H9 (cell line): ENCODE measurements at regions not wholly inside any gene's neighbourhood (a gene's known extent, or its start where the extent isn't known, plus 50 kb on each side); places are given as distances from the start of the nearest gene placed in this dataset.

Experiments used
- DNase-seq: peaks from one replicate; pipeline ENCODE4 v3.0.0-alpha.2; 2017
- H2AFZ ChIP-seq: one replicate; pipeline ENCODE4 v1.6.1; 2013; ENCODE audit warnings: mild to moderate bottlenecking, low read length, control low read depth, moderate library complexity
- H2AK5ac ChIP-seq: 2 replicates; pipeline ENCODE4 v1.6.1; 2013; ENCODE audit warnings: low read length, control low read depth, mixed read lengths; ENCODE audit not compliant: insufficient read length
- H2BK120ac ChIP-seq: one replicate; pipeline ENCODE4 v1.6.1; 2013; ENCODE audit warnings: low read depth, mild to moderate bottlenecking, low read length, control low read depth, inconsistent platforms; ENCODE audit not compliant: poor library complexity, severe bottlenecking
- H2BK12ac ChIP-seq: 2 replicates; pipeline ENCODE4 v1.6.1; 2013; ENCODE audit warnings: low read length, control low read depth, mixed read lengths, low read depth; ENCODE audit not compliant: insufficient read length
- H2BK15ac ChIP-seq: 2 replicates; pipeline ENCODE4 v1.6.1; 2013; ENCODE audit warnings: low read depth, low read length, control low read depth
- H2BK20ac ChIP-seq: one replicate; pipeline ENCODE4 v1.6.1; 2013; ENCODE audit warnings: low read depth, mild to moderate bottlenecking, low read length, control low read depth, inconsistent platforms; ENCODE audit not compliant: poor library complexity, severe bottlenecking
- H2BK5ac ChIP-seq: 2 replicates; pipeline ENCODE4 v1.6.1; 2013; ENCODE audit warnings: low read length, control low read depth, mixed read lengths; ENCODE audit not compliant: insufficient read length
- H3K14ac ChIP-seq: 2 replicates; pipeline ENCODE4 v1.6.1; 2013; ENCODE audit warnings: low read length, control low read depth; ENCODE audit not compliant: insufficient read depth
- H3K18ac ChIP-seq: 2 replicates; pipeline ENCODE4 v1.6.1; 2013; ENCODE audit warnings: low read depth, mild to moderate bottlenecking, mixed read lengths, low read length, control low read depth; ENCODE audit not compliant: insufficient read length
- H3K23ac ChIP-seq: 2 replicates; pipeline ENCODE4 v1.6.1; 2013; ENCODE audit warnings: low read length, control low read depth, mixed read lengths, low read depth; ENCODE audit not compliant: insufficient read length
- H3K23me2 ChIP-seq: 2 replicates; pipeline ENCODE4 v1.6.1; 2013; ENCODE audit warnings: low read depth, mild to moderate bottlenecking, mixed read lengths, low read length, control low read depth; ENCODE audit not compliant: insufficient read length, poor library complexity, severe bottlenecking
- H3K27ac ChIP-seq: 2 replicates; pipeline ENCODE4 v1.5.1; 2013; ENCODE audit warnings: low read length, control low read depth, mixed read lengths, low read depth; ENCODE audit not compliant: insufficient read length
- H3K27me3 ChIP-seq: 2 replicates; pipeline ENCODE4 v1.6.1; 2013; ENCODE audit warnings: low read length, control low read depth, inconsistent platforms; ENCODE audit not compliant: insufficient read depth
- H3K4ac ChIP-seq: 2 replicates; pipeline ENCODE4 v1.6.1; 2013; ENCODE audit warnings: low read depth, mild to moderate bottlenecking, control low read depth, inconsistent platforms, low read length, moderate library complexity
- H3K4me1 ChIP-seq: 2 replicates; pipeline ENCODE4 v1.6.1; 2013; ENCODE audit warnings: low read length, control low read depth, inconsistent platforms; ENCODE audit not compliant: insufficient read depth
- H3K4me2 ChIP-seq: 2 replicates; pipeline ENCODE4 v1.6.1; 2013; ENCODE audit warnings: low read length, control low read depth, mixed read lengths; ENCODE audit not compliant: insufficient read length, insufficient read depth
- H3K56ac ChIP-seq: 2 replicates; pipeline ENCODE4 v1.6.1; 2013; ENCODE audit warnings: low read depth, mild to moderate bottlenecking, mixed read lengths, low read length, control low read depth; ENCODE audit not compliant: insufficient read length
- H3K79me1 ChIP-seq: 2 replicates; pipeline ENCODE4 v1.6.1; 2013; ENCODE audit warnings: low read depth, mild to moderate bottlenecking, moderate library complexity, low read length, control low read depth, inconsistent platforms; ENCODE audit not compliant: insufficient read depth, poor library complexity, severe bottlenecking
- H3K79me2 ChIP-seq: 2 replicates; pipeline ENCODE4 v1.6.1; 2013; ENCODE audit warnings: low read length, control low read depth, inconsistent platforms; ENCODE audit not compliant: insufficient read depth
- H3K9ac ChIP-seq: 2 replicates; pipeline ENCODE4 v1.6.1; 2013; ENCODE audit warnings: low read length, control low read depth, mixed read lengths; ENCODE audit not compliant: insufficient read length; ENCODE audit errors: extremely low read depth
- H3K9me3 ChIP-seq: one replicate; pipeline ENCODE4 v1.6.1; 2013; ENCODE audit warnings: low read depth, low read length, inconsistent platforms; ENCODE audit not compliant: control insufficient read depth
- H3T11ph ChIP-seq: one replicate; pipeline ENCODE4 v1.6.1; 2013; ENCODE audit warnings: mild to moderate bottlenecking, low read length, control low read depth, inconsistent platforms
- H4K20me1 ChIP-seq: one replicate; pipeline ENCODE4 v1.6.1; 2013; ENCODE audit not compliant: control insufficient read depth, insufficient read length, insufficient read depth
- H4K5ac ChIP-seq: 2 replicates; pipeline ENCODE4 v1.6.1; 2013; ENCODE audit warnings: low read depth, mild to moderate bottlenecking, mixed read lengths, low read length, control low read depth; ENCODE audit not compliant: insufficient read length
- H4K8ac ChIP-seq: replicated peaks from 2 replicates; pipeline ENCODE4 v1.6.1; 2013; ENCODE audit warnings: low read length, control low read depth, mixed read lengths, low read depth; ENCODE audit not compliant: insufficient read length
- H4K91ac ChIP-seq: 2 replicates; pipeline ENCODE4 v1.6.1; 2013; ENCODE audit warnings: low read depth, mild to moderate bottlenecking, moderate library complexity, mixed read lengths, low read length, control low read depth; ENCODE audit not compliant: insufficient read length
- H3K27ac Mint-ChIP-seq, 3 experiments: 2 replicates in 2 of 3; 3 replicates in 1 of 3; pipeline ENCODE4 v1.8.0; 2020 to 2021; ENCODE audit warnings: mixed read lengths in 3 of 3, mild to moderate bottlenecking in 1 of 3, moderate library complexity in 1 of 3
- H3K27me3 Mint-ChIP-seq: 2 replicates; pipeline ENCODE4 v1.8.0; 2021; ENCODE audit warnings: low read depth, mild to moderate bottlenecking, moderate library complexity, mixed read lengths
- H3K36me3 Mint-ChIP-seq, 3 experiments: 2 replicates in 2 of 3; 3 replicates in 1 of 3; pipeline ENCODE4 v1.8.0; 2020 to 2021; ENCODE audit warnings: low read depth in 3 of 3, mixed read lengths in 3 of 3; ENCODE audit not compliant: insufficient read depth in 1 of 3
- H3K4me1 Mint-ChIP-seq, 2 experiments: 2 replicates each; pipeline ENCODE4 v1.8.0; 2020; ENCODE audit warnings: mixed read lengths in 2 of 2
- H3K4me3 Mint-ChIP-seq, 2 experiments: 2 replicates in 1 of 2; 3 replicates in 1 of 2; pipeline ENCODE4 v1.8.0; 2020 to 2021; ENCODE audit warnings: mild to moderate bottlenecking in 2 of 2, mixed read lengths in 2 of 2, moderate library complexity in 1 of 2
- H3K9me3 Mint-ChIP-seq, 2 experiments: 2 replicates in 1 of 2; 3 replicates in 1 of 2; pipeline ENCODE4 v1.8.0; 2020; ENCODE audit warnings: mild to moderate bottlenecking in 2 of 2, mixed read lengths in 2 of 2, moderate library complexity in 1 of 2
- CTCF ChIP-seq: fragments of 200-600 bp; sonication (generic); conservative IDR thresholded peaks from 3 replicates; pipeline ENCODE4 v1.8.0; 2021; ENCODE audit warnings: antibody characterized with exemption, mild to moderate bottlenecking
- WGBS: extraction: QIAGEN DNeasy Blood & Tissue Kit; methylation state at CpG from one replicate; pipeline ENCODE4 v1.1.7; 2013; ENCODE audit warnings: missing lambda C conversion rate, low lambda C conversion rate, mixed read lengths; ENCODE audit not compliant: insufficient read length; ENCODE audit errors: extremely low coverage; 5-methylcytosine and 5-hydroxymethylcytosine counted together

- 0 out of 7 replicates have a peak, but pooled peaks cover 0 to 3% (median 0%) of the 10 kb centered on the region in 3 experiments for H3K36me3 Mint-ChIP-seq
- no peak for TF ChIP-seq CTCF
Observed at GRCh38 chr2:48122166-48122565, 192.3 kb upstream of the FOXN2 start.

More at GRCh38 chr2:48122166-48122565, 192.3 kb upstream of the FOXN2 start:
- H2BK20ac ChIP-seq, result no peak overlapping the region
- Mint-ChIP-seq H3K9me3 (no peaks in the 10 kb centered on the region), H3K4me1 (peaks cover 5 to 6% of the 10 kb centered on the region in 2 experiments; a peak in 3 of 4 replicates), H3K27me3 (no peaks in the 10 kb centered on the region), H3K4me3 (no peak overlapping the region), H3K27ac (no peak overlapping the region)
- DNase-seq, result no peak
- H2BK5ac ChIP-seq, result no peak overlapping the region
- H2BK120ac ChIP-seq, result no peak overlapping the region
- H3K27ac ChIP-seq, result no peak overlapping the region
- H3K23me2 ChIP-seq, result no peaks in the 10 kb centered on the region
- no peak overlapping the region for H3K9ac ChIP-seq
- H2BK12ac ChIP-seq, result no peak overlapping the region
- no peaks in the 10 kb centered on the region for H3K79me1 ChIP-seq
- H3K56ac ChIP-seq, result no peak overlapping the region
- H2BK15ac ChIP-seq, result no peak overlapping the region
- H2AFZ ChIP-seq, result no peak overlapping the region
- no peak overlapping the region for H3T11ph ChIP-seq
- no peak overlapping the region for H4K5ac ChIP-seq
- no peak overlapping the region for H4K8ac ChIP-seq
- no peaks in the 10 kb centered on the region for H3K27me3 ChIP-seq
- H2AK5ac ChIP-seq, result no peak overlapping the region
- H3K4me1 ChIP-seq, result no peaks in the 10 kb centered on the region
- no peak overlapping the region for H3K14ac ChIP-seq
- H3K79me2 ChIP-seq, result no peaks in the 10 kb centered on the region
- no CpG with 5 or more reads among the region's 4 CpGs for WGBS
- H3K18ac ChIP-seq, result no peak overlapping the region
- H4K20me1 ChIP-seq, result no peaks in the 10 kb centered on the region
- no peaks in the 10 kb centered on the region for H3K9me3 ChIP-seq
- no peak overlapping the region for H3K4me2 ChIP-seq
- H3K23ac ChIP-seq, result no peak overlapping the region
- H3K4ac ChIP-seq, result no peak overlapping the region
- no peak overlapping the region for H4K91ac ChIP-seq
